HTR-8/SVneo (cell line): ENCODE measurements at regions not wholly inside any gene's neighbourhood (a gene's known extent, or its start where the extent isn't known, plus 50 kb on each side); places are given as distances from the start of the nearest gene placed in this dataset.
"Not testable (repeated sequence)": the region's sequence is repeated elsewhere in the genome, so short reads cannot be mapped to it uniquely, and the experiment has no call there.

Source experiments
- DNase-seq: peaks from one replicate; pipeline ENCODE4 v3.0.0; 2011; ENCODE audit warnings: low spot score, mixed read lengths; ENCODE audit not compliant: insufficient read length
- FAIRE-seq: peaks from 2 replicates; lab custom pipeline; 2011; peaks lifted over from hg19 to GRCh38; lab: Jason Lieb, UNC

GRCh38 chr2:47964277-47964676 lies 58.0 kb upstream of the FBXO11 start:
- FAIRE-seq, result no peak

GRCh38 chr2:47964722-47965434 lies 58.6 kb upstream of the FBXO11 start:
- FAIRE-seq, result no peak
- no peak for DNase-seq

More at GRCh38 chr2:47964277-47964676, 58.0 kb upstream of the FBXO11 start:
- no peak for DNase-seq

GRCh38 chr2:47976728-47977127 lies 70.4 kb upstream of the FBXO11 start:
- not testable (repeated sequence) for FAIRE-seq, DNase-seq

GRCh38 chr2:47984041-47984440 lies 77.7 kb upstream of the FBXO11 start:
- FAIRE-seq (no peak), DNase-seq (no peak)

- DNase-seq (no peak), FAIRE-seq (peak; percentile 44)
Observed at GRCh38 chr2:47990503-47990902, 84.2 kb upstream of the FBXO11 start.

- no peak for DNase-seq
- FAIRE-seq, result no peak
Observed at GRCh38 chr2:47992671-47993070, 86.4 kb upstream of the FBXO11 start.

GRCh38 chr2:47996808-47997207 lies 90.5 kb upstream of the FBXO11 start:
- peak; percentile 31 for FAIRE-seq
- no peak for DNase-seq

GRCh38 chr2:47999512-47999911 lies 93.2 kb upstream of the FBXO11 start:
- no peak for DNase-seq
- no peak for FAIRE-seq

- FAIRE-seq (no peak), DNase-seq (no peak)
Observed at GRCh38 chr2:48001498-48001897, 95.2 kb upstream of the FBXO11 start.

GRCh38 chr2:48006094-48006493 lies 99.8 kb upstream of the FBXO11 start:
- FAIRE-seq, result no peak
- DNase-seq, result no peak

- FAIRE-seq (no peak), DNase-seq (no peak)
Observed at GRCh38 chr2:48007699-48008268, 101.5 kb upstream of the FBXO11 start.

GRCh38 chr2:48009256-48009655 lies 103.0 kb upstream of the FBXO11 start:
- DNase-seq (no peak), FAIRE-seq (no peak)

GRCh38 chr2:48015421-48015820 lies 109.1 kb upstream of the FBXO11 start:
- FAIRE-seq (no peak), DNase-seq (no peak)

- FAIRE-seq, result no peak
- DNase-seq, result no peak
Observed at GRCh38 chr2:48016225-48017019, 110.1 kb upstream of the FBXO11 start.

GRCh38 chr2:48017136-48017535 lies 110.8 kb upstream of the FBXO11 start:
- FAIRE-seq (no peak), DNase-seq (no peak)

GRCh38 chr2:48018480-48018879 lies 112.2 kb upstream of the FBXO11 start:
- DNase-seq (no peak), FAIRE-seq (no peak)

- no peak for FAIRE-seq
- DNase-seq, result no peak
Observed at GRCh38 chr2:48026865-48027264, 120.6 kb upstream of the FBXO11 start.

- FAIRE-seq, result no peak
- DNase-seq, result no peak
Observed at GRCh38 chr2:48032765-48033164, 126.5 kb upstream of the FBXO11 start.

- no peak for FAIRE-seq
- no peak for DNase-seq
Observed at GRCh38 chr2:48034295-48034694, 128.0 kb upstream of the FBXO11 start.

- DNase-seq (no peak), FAIRE-seq (no peak)
Observed at GRCh38 chr2:48036312-48036711, 130.0 kb upstream of the FBXO11 start.
